ENCODE measurements at regions not wholly inside any gene's neighbourhood (a gene's known extent, or its start where the extent isn't known, plus 50 kb on each side); places are given as distances from the start of the nearest gene placed in this dataset.

DNA sequence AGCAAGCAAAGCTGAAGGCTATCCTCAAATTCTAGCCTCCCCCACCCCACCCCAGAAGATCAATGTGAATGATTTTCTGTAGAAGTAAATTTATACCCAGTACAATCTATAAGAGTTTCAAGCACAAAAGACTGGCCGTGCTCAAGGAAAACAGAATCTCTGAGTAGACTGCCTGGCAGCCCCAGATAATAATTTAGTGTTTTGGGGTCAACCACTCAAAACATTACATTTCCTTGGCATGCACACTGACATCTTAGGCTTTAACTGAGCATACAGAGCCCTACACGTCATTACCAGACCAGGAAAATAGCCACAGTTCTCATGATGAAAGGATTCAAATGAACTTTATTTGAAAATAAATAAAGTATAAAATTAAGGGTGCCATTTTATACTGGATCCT is 376.5 kb downstream of the TBL1XR1 start:
- no peak for DNase-seq (ENCODE audit: low read depth in 2 of 2)
- H3K4me3 ChIP-seq (replicated peaks in 1 of 2; ENCODE audit: low read depth in 2 of 2, low read length in 2 of 2): no peak overlapping the region
- TF ChIP-seq, protein P1, sequence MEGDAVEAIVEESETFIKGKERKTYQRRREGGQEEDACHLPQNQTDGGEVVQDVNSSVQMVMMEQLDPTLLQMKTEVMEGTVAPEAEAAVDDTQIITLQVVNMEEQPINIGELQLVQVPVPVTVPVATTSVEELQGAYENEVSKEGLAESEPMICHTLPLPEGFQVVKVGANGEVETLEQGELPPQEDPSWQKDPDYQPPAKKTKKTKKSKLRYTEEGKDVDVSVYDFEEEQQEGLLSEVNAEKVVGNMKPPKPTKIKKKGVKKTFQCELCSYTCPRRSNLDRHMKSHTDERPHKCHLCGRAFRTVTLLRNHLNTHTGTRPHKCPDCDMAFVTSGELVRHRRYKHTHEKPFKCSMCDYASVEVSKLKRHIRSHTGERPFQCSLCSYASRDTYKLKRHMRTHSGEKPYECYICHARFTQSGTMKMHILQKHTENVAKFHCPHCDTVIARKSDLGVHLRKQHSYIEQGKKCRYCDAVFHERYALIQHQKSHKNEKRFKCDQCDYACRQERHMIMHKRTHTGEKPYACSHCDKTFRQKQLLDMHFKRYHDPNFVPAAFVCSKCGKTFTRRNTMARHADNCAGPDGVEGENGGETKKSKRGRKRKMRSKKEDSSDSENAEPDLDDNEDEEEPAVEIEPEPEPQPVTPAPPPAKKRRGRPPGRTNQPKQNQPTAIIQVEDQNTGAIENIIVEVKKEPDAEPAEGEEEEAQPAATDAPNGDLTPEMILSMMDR (IDR thresholded peaks at IDR 0.05; ENCODE audit: low read depth, low read length): no peak

DNA sequence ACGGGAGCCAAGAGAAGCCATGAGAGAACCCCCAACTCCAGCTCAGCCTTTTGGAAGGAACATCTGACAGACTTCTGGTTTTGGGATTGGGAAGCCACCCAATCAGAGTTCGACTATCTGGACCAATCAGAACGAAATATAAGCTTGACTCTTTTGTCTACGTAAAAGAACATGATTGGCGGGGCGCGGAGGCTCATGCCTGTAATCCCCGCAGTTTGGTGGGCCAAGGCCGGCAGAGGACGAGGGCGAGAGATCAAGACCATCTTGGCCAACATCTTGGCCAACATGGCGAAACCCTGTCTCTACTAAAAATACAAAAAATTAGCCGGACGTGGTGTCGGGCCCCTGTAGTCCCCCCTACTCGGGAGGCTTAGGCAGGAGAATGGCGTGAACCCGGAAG is 380.3 kb downstream of the TBL1XR1 start:
- no peak overlapping the region for H3K4me3 ChIP-seq (replicated peaks in 1 of 2; ENCODE audit: low read depth in 2 of 2, low read length in 2 of 2)
- no peak for DNase-seq (ENCODE audit: low read depth in 2 of 2)
- TF ChIP-seq, protein P1 (IDR thresholded peaks at IDR 0.05; ENCODE audit: low read depth, low read length): no peak

DNA sequence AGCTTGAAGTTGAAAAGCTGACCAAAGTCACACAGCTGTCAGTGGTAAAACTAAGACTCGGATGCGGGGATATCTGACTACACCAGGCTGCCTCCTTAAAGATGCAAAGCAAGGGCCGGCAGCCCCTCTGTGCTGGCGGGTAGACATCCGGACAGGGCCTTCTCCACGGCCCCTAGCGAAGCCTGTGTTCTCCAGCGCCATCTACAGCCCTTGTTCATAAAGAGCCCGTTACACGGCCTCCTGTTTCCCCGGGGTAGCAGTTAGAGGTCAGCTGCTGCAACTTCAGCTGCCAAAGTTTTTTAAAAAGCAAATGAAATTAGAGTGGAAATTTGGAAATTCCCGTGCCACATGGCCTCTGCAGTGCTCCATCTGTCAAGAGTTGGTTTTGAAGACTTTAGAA is 383.0 kb downstream of the TBL1XR1 start:
- TF ChIP-seq, protein P1 (IDR thresholded peaks at IDR 0.05; ENCODE audit: low read depth, low read length): peak; percentile 85
- H3K4me3 ChIP-seq (replicated peaks in 1 of 2; ENCODE audit: low read depth in 2 of 2, low read length in 2 of 2): no peak overlapping the region
- DNase-seq (ENCODE audit: low read depth in 2 of 2): peak; percentile 54 to 64

DNA sequence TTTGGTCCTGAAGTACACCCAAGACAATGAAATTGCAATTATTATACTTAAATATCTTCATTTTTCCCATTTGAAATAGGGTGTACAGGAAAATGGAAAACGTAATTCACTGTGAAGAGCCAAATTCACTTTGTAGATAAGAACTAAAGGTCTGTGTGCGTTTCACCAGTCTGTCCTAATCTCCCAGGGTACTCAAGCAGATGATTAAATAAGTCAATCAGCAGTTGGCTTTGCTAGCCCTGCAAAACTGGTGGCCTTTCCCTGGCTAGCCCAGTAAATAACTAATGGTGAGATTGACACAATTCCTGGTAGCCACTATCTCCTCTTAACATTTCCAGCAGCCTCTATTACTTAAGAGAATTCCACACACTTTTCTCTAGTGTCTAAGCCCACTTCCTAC is 389.3 kb downstream of the TBL1XR1 start:
- H3K4me3 ChIP-seq (replicated peaks in 1 of 2; ENCODE audit: low read depth in 2 of 2, low read length in 2 of 2): no peak overlapping the region
- TF ChIP-seq, protein P1 (IDR thresholded peaks at IDR 0.05; ENCODE audit: low read depth, low read length): no peak
- DNase-seq (ENCODE audit: low read depth in 2 of 2): no peak

GRCh38 chr3:176799675-176800074 is 397.6 kb downstream of the TBL1XR1 start:
- TF ChIP-seq, protein P1 (IDR thresholded peaks at IDR 0.05; ENCODE audit: low read depth, low read length): no peak
- H3K4me3 ChIP-seq (replicated peaks in 1 of 2; ENCODE audit: low read depth in 2 of 2, low read length in 2 of 2): no peak overlapping the region
- no peak for DNase-seq (ENCODE audit: low read depth in 2 of 2)

DNA sequence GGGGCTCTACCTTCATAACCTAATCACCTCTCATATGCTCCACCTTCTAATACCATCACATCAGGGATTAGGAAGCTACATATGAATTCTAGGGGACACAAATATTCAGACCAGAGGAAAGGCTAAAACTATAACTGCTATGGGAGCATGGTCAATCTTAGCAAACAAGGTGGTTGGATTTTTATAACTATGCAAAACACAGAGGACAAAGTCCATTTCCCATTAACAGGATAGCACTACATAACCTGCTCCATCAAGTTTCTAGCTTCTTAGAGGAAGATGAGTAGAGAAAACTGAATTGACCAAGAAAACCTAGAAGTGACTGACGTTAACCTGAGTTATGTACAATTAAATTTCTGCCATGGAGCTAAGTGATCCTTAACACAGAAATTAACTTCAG is 398.6 kb downstream of the TBL1XR1 start:
- TF ChIP-seq, protein P1 (IDR thresholded peaks at IDR 0.05; ENCODE audit: low read depth, low read length): no peak
- DNase-seq (ENCODE audit: low read depth in 2 of 2): no peak
- no peak overlapping the region for H3K4me3 ChIP-seq (replicated peaks in 1 of 2; ENCODE audit: low read depth in 2 of 2, low read length in 2 of 2)

DNA sequence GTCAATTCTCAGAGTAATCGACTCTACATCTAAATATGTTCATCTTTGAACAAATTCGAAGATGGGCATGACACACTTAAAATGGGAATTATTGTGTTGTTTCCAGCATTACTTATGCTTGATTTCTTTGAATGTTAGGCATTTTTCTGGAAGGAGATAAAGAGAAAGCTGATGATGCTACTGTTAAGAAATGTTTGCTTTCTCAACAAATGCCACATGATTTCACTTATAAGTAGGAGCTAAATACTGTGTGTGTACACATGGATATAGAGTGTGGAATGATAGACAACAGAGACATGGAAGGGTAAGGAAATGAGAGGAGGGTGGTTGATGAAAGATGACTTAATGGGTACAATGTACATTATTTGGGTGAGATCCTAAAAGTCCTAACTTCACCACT is 400.9 kb downstream of the TBL1XR1 start:
- no peak overlapping the region for H3K4me3 ChIP-seq (replicated peaks in 1 of 2; ENCODE audit: low read depth in 2 of 2, low read length in 2 of 2)
- DNase-seq (ENCODE audit: low read depth in 2 of 2): peak; percentile 0 to 10

More for the DNA sequence above, 400.9 kb downstream of the TBL1XR1 start:
- TF ChIP-seq, protein P1 (IDR thresholded peaks at IDR 0.05; ENCODE audit: low read depth, low read length): no peak

All from cardiac fibroblast (primary cell).